Colonic mucosa (tissue), 4 donors: ENCODE measurements at regions not wholly inside any gene's neighbourhood (a gene's known extent, or its start where the extent isn't known, plus 50 kb on each side); places are given as distances from the start of the nearest gene placed in this dataset.

Experiments
- DNase-seq: peaks from one replicate; pipeline ENCODE4 v3.0.0-alpha.2; 2020
- H3K27ac ChIP-seq: fragments of 200-600 bp; one replicate; pipeline ENCODE4 v1.8.0; 2021
- H3K27me3 ChIP-seq: fragments of 200-600 bp; one replicate; pipeline ENCODE4 v1.8.0; 2021
- H3K36me3 ChIP-seq: fragments of 200-600 bp; one replicate; pipeline ENCODE4 v1.8.0; 2021
- H3K4me1 ChIP-seq: fragments of 200-600 bp; one replicate; pipeline ENCODE4 v1.8.0; 2021; ENCODE audit warnings: mild to moderate bottlenecking
- H3K4me3 ChIP-seq: fragments of 200-600 bp; one replicate; pipeline ENCODE4 v1.8.0; 2021
- H3K9ac ChIP-seq, 2 donors: one replicate each; pipeline ENCODE4 v1.7.0; 2013; ENCODE audit warnings: control low read depth in 2 of 2, low read depth in 2 of 2, low read length in 2 of 2
- H3K9me3 ChIP-seq: fragments of 200-600 bp; one replicate; pipeline ENCODE4 v1.8.0; 2021
- CTCF ChIP-seq: fragments of 200-600 bp; IDR thresholded peaks from one replicate; pipeline ENCODE4 v1.8.0; 2022; ENCODE audit warnings: antibody characterized with exemption, mild to moderate bottlenecking
- intact Hi-C: fragments of 100-400 bp; cut with DNase I; formaldehyde crosslinking; loops from one replicate; pipeline ENCODE4 v1.14.1; 2022
- donor health status: healthy.
- donor health status: DM: no; HTN: no; CAD: no.
- donor health status: DM: no; HTN: no; CAD: no.

GRCh38 chr2:144666032-144666431 is 146.1 kb upstream of the ZEB2 start:
- no peak for TF ChIP-seq CTCF
- no peak overlapping the region for H3K4me3 ChIP-seq
- intact Hi-C loops, result no loop called here
- no peak overlapping the region for H3K9ac ChIP-seq
- no peak overlapping the region for H3K27ac ChIP-seq
- H3K36me3 ChIP-seq, result no peaks in the 10 kb centered on the region
- H3K9me3 ChIP-seq, result no peaks in the 10 kb centered on the region
- no peaks in the 10 kb centered on the region for H3K27me3 ChIP-seq
- no peaks in the 10 kb centered on the region for H3K4me1 ChIP-seq
- DNase-seq, result no peak

GRCh38 chr2:144663207-144663606 is 143.3 kb upstream of the ZEB2 start:
- Histone ChIP-seq H3K4me1 (no peaks in the 10 kb centered on the region), H3K9ac (no peak overlapping the region), H3K4me3 (no peak overlapping the region), H3K27ac (no peak overlapping the region), H3K9me3 (no peaks in the 10 kb centered on the region), H3K36me3 (no peaks in the 10 kb centered on the region), H3K27me3 (no peaks in the 10 kb centered on the region)
- no peak for DNase-seq
- intact Hi-C loops, result no loop called here
- TF ChIP-seq CTCF, result no peak

- no peak for TF ChIP-seq CTCF
- DNase-seq, result no peak
- Histone ChIP-seq H3K9ac (no peak overlapping the region), H3K4me3 (no peak overlapping the region), H3K27me3 (no peaks in the 10 kb centered on the region), H3K36me3 (no peaks in the 10 kb centered on the region), H3K9me3 (no peaks in the 10 kb centered on the region), H3K27ac (peak overlapping the region; percentile 6), H3K4me1 (no peaks in the 10 kb centered on the region)
- intact Hi-C loops, result no loop called here
These were observed 140.8 kb upstream of the ZEB2 start for GRCh38 chr2:144660518-144661316.

GRCh38 chr2:144659731-144660275 is 139.9 kb upstream of the ZEB2 start:
- DNase-seq, result no peak
- intact Hi-C loops, result no loop called here
- no peak overlapping the region for H3K4me3 ChIP-seq
- H3K27me3 ChIP-seq, result no peaks in the 10 kb centered on the region
- no peak overlapping the region for H3K9ac ChIP-seq
- peak overlapping the region; percentile 6 for H3K27ac ChIP-seq
- no peak for TF ChIP-seq CTCF
- no peaks in the 10 kb centered on the region for H3K36me3 ChIP-seq
- H3K9me3 ChIP-seq, result no peaks in the 10 kb centered on the region
- H3K4me1 ChIP-seq, result no peaks in the 10 kb centered on the region

GRCh38 chr2:144654523-144654922 is 134.6 kb upstream of the ZEB2 start:
- no peak for TF ChIP-seq CTCF
- H3K27me3 ChIP-seq, result no peaks in the 10 kb centered on the region
- H3K27ac ChIP-seq, result no peak overlapping the region
- H3K9me3 ChIP-seq, result no peaks in the 10 kb centered on the region
- intact Hi-C loops, result no loop called here
- no peaks in the 10 kb centered on the region for H3K36me3 ChIP-seq
- H3K4me1 ChIP-seq, result no peaks in the 10 kb centered on the region
- H3K9ac ChIP-seq, result no peak overlapping the region
- no peak overlapping the region for H3K4me3 ChIP-seq
- no peak for DNase-seq
